Astrocyte of the spinal cord (primary cell): ENCODE measurements at regions not wholly inside any gene's neighbourhood (a gene's known extent, or its start where the extent isn't known, plus 50 kb on each side); places are given as distances from the start of the nearest gene placed in this dataset.

ENCODE experiments used
- DNase-seq: peaks from one replicate; pipeline ENCODE4 v3.0.0; 2011; ENCODE audit warnings: low read depth, low spot score
- H3K4me3 ChIP-seq: 2 replicates; pipeline ENCODE4 v1.5.1; 2011; ENCODE audit warnings: low read depth, mild to moderate bottlenecking, low read length, moderate library complexity
- CTCF ChIP-seq: IDR thresholded peaks from 2 replicates; pipeline ENCODE4 v1.5.1; 2012; ENCODE audit warnings: low read depth, mild to moderate bottlenecking, low read length, inconsistent platforms
- in situ Hi-C: cut with HindIII; loops from 2 replicates; pipeline ENCODE4 v1.10.0; 2017; ENCODE audit warnings: low sequenced_read_pairs

GRCh38 chr6:102553214-102553613 lies 1159.7 kb downstream of the GRIK2 start:
- in situ Hi-C loops = no loop called here
- TF ChIP-seq CTCF = no peak
- no peak for DNase-seq
- no peak overlapping the region for H3K4me3 ChIP-seq

- no peak overlapping the region for H3K4me3 ChIP-seq
- no peak for TF ChIP-seq CTCF
- DNase-seq = no peak
- in situ Hi-C loops = no loop called here
Observed at GRCh38 chr6:102549221-102549874, 1155.8 kb downstream of the GRIK2 start.

GRCh38 chr6:102525336-102525735 lies 1131.8 kb downstream of the GRIK2 start:
- TF ChIP-seq CTCF = no peak
- in situ Hi-C loops = no loop called here
- no peak for DNase-seq
- H3K4me3 ChIP-seq = no peak overlapping the region

GRCh38 chr6:102520966-102521365 lies 1127.5 kb downstream of the GRIK2 start:
- no peak overlapping the region for H3K4me3 ChIP-seq
- in situ Hi-C loops = no loop called here
- no peak for TF ChIP-seq CTCF
- no peak for DNase-seq

- TF ChIP-seq CTCF = no peak
- DNase-seq = no peak
- in situ Hi-C loops = no loop called here
- H3K4me3 ChIP-seq = no peak overlapping the region
Observed at GRCh38 chr6:102517506-102517905, 1124.0 kb downstream of the GRIK2 start.

GRCh38 chr6:102501615-102502014 lies 1108.1 kb downstream of the GRIK2 start:
- in situ Hi-C loops = no loop called here

More at GRCh38 chr6:102501615-102502014, 1108.1 kb downstream of the GRIK2 start:
- no peak for TF ChIP-seq CTCF
- DNase-seq = no peak
- no peak overlapping the region for H3K4me3 ChIP-seq
